ENCODE measurements at regions not wholly inside any gene's neighbourhood (a gene's known extent, or its start where the extent isn't known, plus 50 kb on each side); places are given as distances from the start of the nearest gene placed in this dataset.

GRCh38 chr7:125908711-125909110, 979.1 kb upstream of the POT1 start:
- Histone ChIP-seq H3K27me3 (ENCODE audit: control insufficient read depth in 2 of 2, insufficient read depth in 2 of 2, low read length in 2 of 2) (no peaks in the 10 kb centered on the region), H3K9me1 (ENCODE audit: control insufficient read depth, insufficient read depth, low read length) (no peaks in the 10 kb centered on the region), H3K36me3 (ENCODE audit: control insufficient read depth, insufficient read depth, low read length) (no peaks in the 10 kb centered on the region), H3K9me3 (replicated peaks; ENCODE audit: control insufficient read depth, insufficient read depth, low read depth, low read length) (no peaks in the 10 kb centered on the region), H3K27ac (ENCODE audit: extremely low read depth, low read depth, low read length) (no peak overlapping the region), H2AFZ (ENCODE audit: low read depth, low read length) (no peak overlapping the region), H3K4me1 (replicated peaks in 1 of 2; ENCODE audit: control insufficient read depth in 2 of 2, insufficient read depth in 2 of 2, low read length in 2 of 2) (no peaks in the 10 kb centered on the region), H3K9ac (ENCODE audit: insufficient read depth in 1 of 2, low read depth in 2 of 2, low read length in 2 of 2) (no peak overlapping the region), H3K4me3 (no peak overlapping the region), H3K79me2 (ENCODE audit: control insufficient read depth, insufficient read depth, low read length) (no peaks in the 10 kb centered on the region), H4K20me1 (replicated peaks; ENCODE audit: control insufficient read depth, insufficient read depth, low read length) (no peaks in the 10 kb centered on the region), H3K4me2 (ENCODE audit: insufficient read depth, low read length) (no peak overlapping the region)
- POLR2A ChIA-PET = no interaction called here
- CTCF ChIA-PET (ENCODE audit: low intra/inter-chr PET ratio) = no interaction called here
- intact Hi-C loops (cut with micrococcal nuclease) (no loop called here), in situ Hi-C loops (cut with MboI) (no loop called here)
- BruUV-seq (replicated peaks) = no TSS peak
- ATAC-seq (no peak), DNase-seq (ENCODE audit: extremely low read depth in 1 of 4, low spot score in 3 of 4) (peak in 1 of 4 experiments; percentile 2), FAIRE-seq (no peak)
- TF ChIP-seq SRF (CRISPR knock-in tag; IDR thresholded peaks at IDR 0.05) = peak; percentile 22 to 81; a peak in 1 of 4 replicates
- TF ChIP-seq, protein P1, sequence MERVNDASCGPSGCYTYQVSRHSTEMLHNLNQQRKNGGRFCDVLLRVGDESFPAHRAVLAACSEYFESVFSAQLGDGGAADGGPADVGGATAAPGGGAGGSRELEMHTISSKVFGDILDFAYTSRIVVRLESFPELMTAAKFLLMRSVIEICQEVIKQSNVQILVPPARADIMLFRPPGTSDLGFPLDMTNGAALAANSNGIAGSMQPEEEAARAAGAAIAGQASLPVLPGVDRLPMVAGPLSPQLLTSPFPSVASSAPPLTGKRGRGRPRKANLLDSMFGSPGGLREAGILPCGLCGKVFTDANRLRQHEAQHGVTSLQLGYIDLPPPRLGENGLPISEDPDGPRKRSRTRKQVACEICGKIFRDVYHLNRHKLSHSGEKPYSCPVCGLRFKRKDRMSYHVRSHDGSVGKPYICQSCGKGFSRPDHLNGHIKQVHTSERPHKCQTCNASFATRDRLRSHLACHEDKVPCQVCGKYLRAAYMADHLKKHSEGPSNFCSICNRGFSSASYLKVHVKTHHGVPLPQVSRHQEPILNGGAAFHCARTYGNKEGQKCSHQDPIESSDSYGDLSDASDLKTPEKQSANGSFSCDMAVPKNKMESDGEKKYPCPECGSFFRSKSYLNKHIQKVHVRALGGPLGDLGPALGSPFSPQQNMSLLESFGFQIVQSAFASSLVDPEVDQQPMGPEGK (CRISPR knock-in tag; IDR thresholded peaks at IDR 0.05; ENCODE audit: borderline replicate concordance) = no peak
- TF ChIP-seq, protein P2, sequence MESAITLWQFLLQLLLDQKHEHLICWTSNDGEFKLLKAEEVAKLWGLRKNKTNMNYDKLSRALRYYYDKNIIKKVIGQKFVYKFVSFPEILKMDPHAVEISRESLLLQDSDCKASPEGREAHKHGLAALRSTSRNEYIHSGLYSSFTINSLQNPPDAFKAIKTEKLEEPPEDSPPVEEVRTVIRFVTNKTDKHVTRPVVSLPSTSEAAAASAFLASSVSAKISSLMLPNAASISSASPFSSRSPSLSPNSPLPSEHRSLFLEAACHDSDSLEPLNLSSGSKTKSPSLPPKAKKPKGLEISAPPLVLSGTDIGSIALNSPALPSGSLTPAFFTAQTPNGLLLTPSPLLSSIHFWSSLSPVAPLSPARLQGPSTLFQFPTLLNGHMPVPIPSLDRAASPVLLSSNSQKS (CRISPR knock-in tag; IDR thresholded peaks at IDR 0.05) = no peak
- 0% methylated on average over 2 of the region's 2 CpGs for WGBS (ENCODE audit: insufficient coverage, low coverage, missing lambda C conversion rate)
